ENCODE measurements at regions not wholly inside any gene's neighbourhood (a gene's known extent, or its start where the extent isn't known, plus 50 kb on each side); places are given as distances from the start of the nearest gene placed in this dataset.

- Histone ChIP-seq H3K4me2 (ENCODE audit: low read depth, low read length, poor library complexity, severe bottlenecking) (no peak overlapping the region), H3K79me2 (ENCODE audit: insufficient read depth, low read length) (no peaks in the 10 kb centered on the region), H3F3A (ENCODE audit: insufficient read depth) (no peaks in the 10 kb centered on the region), H2AFZ (ENCODE audit: low read depth, low read length, severe bottlenecking) (no peak overlapping the region), H3K27me3 (ENCODE audit: low read length) (no peaks in the 10 kb centered on the region), H3K9ac (ENCODE audit: low read length) (no peak overlapping the region), H4K20me1 (ENCODE audit: low read depth, low read length) (no peaks in the 10 kb centered on the region), H3K9me3 (ENCODE audit: insufficient read depth, low read length) (no peaks in the 10 kb centered on the region), H3K9me2 (replicated peaks; ENCODE audit: insufficient read depth, low read length) (no peaks in the 10 kb centered on the region), H3K4me3 (ENCODE audit: insufficient read depth, low read length, poor library complexity, severe bottlenecking) (no peak overlapping the region), H3K36me3 (ENCODE audit: low read length) (no peaks in the 10 kb centered on the region), H3K27ac (ENCODE audit: low read depth, low read length) (no peak overlapping the region)
- TF ChIP-seq EZH2phosphoT487 (conservative IDR thresholded peaks at IDR 0.05; ENCODE audit: low read length) (no peak), CTCF (IDR thresholded peaks at IDR 0.05; ENCODE audit: insufficient read depth, low read length, poor library complexity, severe bottlenecking) (no peak)
These were observed 59.3 kb downstream of the BTBD3 start for GRCh38 chr20:11976966-11977365.

- H2AFZ ChIP-seq (ENCODE audit: low read depth, low read length, severe bottlenecking) = no peak overlapping the region
- H3F3A ChIP-seq (ENCODE audit: insufficient read depth) = no peaks in the 10 kb centered on the region
- no peak overlapping the region for H3K4me3 ChIP-seq (ENCODE audit: insufficient read depth, low read length, poor library complexity, severe bottlenecking)
- no peaks in the 10 kb centered on the region for H3K36me3 ChIP-seq (ENCODE audit: low read length)
- TF ChIP-seq CTCF (IDR thresholded peaks at IDR 0.05; ENCODE audit: insufficient read depth, low read length, poor library complexity, severe bottlenecking) (no peak), EZH2phosphoT487 (conservative IDR thresholded peaks at IDR 0.05; ENCODE audit: low read length) (no peak)
- H3K27ac ChIP-seq (ENCODE audit: low read depth, low read length) = no peak overlapping the region
- no peaks in the 10 kb centered on the region for H3K79me2 ChIP-seq (ENCODE audit: insufficient read depth, low read length)
- H3K27me3 ChIP-seq (ENCODE audit: low read length) = no peaks in the 10 kb centered on the region
- no peak overlapping the region for H3K9ac ChIP-seq (ENCODE audit: low read length)
- H3K9me2 ChIP-seq (replicated peaks; ENCODE audit: insufficient read depth, low read length) = no peaks in the 10 kb centered on the region
- no peak overlapping the region for H3K4me2 ChIP-seq (ENCODE audit: low read depth, low read length, poor library complexity, severe bottlenecking)
- no peaks in the 10 kb centered on the region for H3K9me3 ChIP-seq (ENCODE audit: insufficient read depth, low read length)
- no peaks in the 10 kb centered on the region for H4K20me1 ChIP-seq (ENCODE audit: low read depth, low read length)
These were observed 60.8 kb downstream of the BTBD3 start for GRCh38 chr20:11978496-11978895.

- H3K27ac ChIP-seq (ENCODE audit: low read depth, low read length) = no peak overlapping the region
- TF ChIP-seq EZH2phosphoT487 (conservative IDR thresholded peaks at IDR 0.05; ENCODE audit: low read length) = no peak
- no peak for TF ChIP-seq CTCF (IDR thresholded peaks at IDR 0.05; ENCODE audit: insufficient read depth, low read length, poor library complexity, severe bottlenecking)
- no peak overlapping the region for H3K9ac ChIP-seq (ENCODE audit: low read length)
- no peaks in the 10 kb centered on the region for H3K9me3 ChIP-seq (ENCODE audit: insufficient read depth, low read length)
- H3K36me3 ChIP-seq (ENCODE audit: low read length) = no peaks in the 10 kb centered on the region
- H3K4me3 ChIP-seq (ENCODE audit: insufficient read depth, low read length, poor library complexity, severe bottlenecking) = no peak overlapping the region
- no peaks in the 10 kb centered on the region for H3K9me2 ChIP-seq (replicated peaks; ENCODE audit: insufficient read depth, low read length)
- H3F3A ChIP-seq (ENCODE audit: insufficient read depth) = no peaks in the 10 kb centered on the region
- no peaks in the 10 kb centered on the region for H3K79me2 ChIP-seq (ENCODE audit: insufficient read depth, low read length)
- H4K20me1 ChIP-seq (ENCODE audit: low read depth, low read length) = no peaks in the 10 kb centered on the region
- H3K4me2 ChIP-seq (ENCODE audit: low read depth, low read length, poor library complexity, severe bottlenecking) = no peak overlapping the region
- H2AFZ ChIP-seq (ENCODE audit: low read depth, low read length, severe bottlenecking) = no peak overlapping the region
- H3K27me3 ChIP-seq (ENCODE audit: low read length) = no peaks in the 10 kb centered on the region
These were observed 61.8 kb downstream of the BTBD3 start for GRCh38 chr20:11979306-11979990.
